ENCODE measurements at regions not wholly inside any gene's neighbourhood (a gene's known extent, or its start where the extent isn't known, plus 50 kb on each side); places are given as distances from the start of the nearest gene placed in this dataset.

DNA sequence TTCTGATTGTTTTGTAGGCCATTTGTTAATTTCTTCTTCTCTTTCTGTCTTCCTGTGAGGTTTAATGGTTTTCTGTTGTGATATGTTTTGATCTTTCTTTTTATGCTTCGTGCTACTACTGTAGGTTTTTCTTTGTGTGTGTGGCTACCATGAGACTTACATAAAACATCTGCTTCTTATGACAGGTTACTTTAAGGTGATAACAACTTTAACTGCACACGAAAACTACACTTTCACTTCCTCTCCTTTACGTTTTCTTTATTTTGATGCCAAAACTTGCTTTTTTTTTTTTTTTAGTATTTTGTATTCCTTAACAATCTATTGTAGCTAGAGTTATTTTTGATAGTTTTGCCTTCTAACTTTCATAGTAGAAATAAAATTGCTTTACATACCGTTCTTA is 691.3 kb downstream of the TSN start:
- no peaks in the 10 kb centered on the region for H3K4me1 Mint-ChIP-seq
- H3K27me3 Mint-ChIP-seq: no peaks in the 10 kb centered on the region
- H3K36me3 Mint-ChIP-seq: no peaks in the 10 kb centered on the region
- no peak for ATAC-seq
- no peak overlapping the region for H3K27ac Mint-ChIP-seq
- peaks cover 7% of the 10 kb centered on the region for H3K9me3 Mint-ChIP-seq
- H3K4me3 Mint-ChIP-seq: no peak overlapping the region

DNA sequence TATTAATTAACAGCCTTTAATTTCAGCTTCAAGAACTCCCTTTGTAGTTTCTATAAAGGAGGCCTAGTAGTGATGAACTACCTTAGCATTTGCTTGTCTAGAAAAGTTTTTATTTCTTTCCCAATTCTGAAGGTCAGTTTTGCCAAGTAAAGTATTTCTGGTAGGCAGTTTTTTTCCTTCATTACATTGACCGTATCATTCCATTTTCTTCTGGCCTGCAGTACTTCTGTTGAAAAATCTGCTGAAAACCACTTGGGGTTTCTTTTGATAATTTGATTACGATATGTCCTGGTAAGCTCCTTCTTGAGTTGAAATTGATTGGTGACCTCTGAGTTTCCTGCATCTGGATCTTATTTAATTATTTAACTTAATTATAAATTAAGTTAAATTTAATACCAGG is 691.8 kb downstream of the TSN start:
- Mint-ChIP-seq H3K9me3 (peaks cover 7% of the 10 kb centered on the region), H3K4me1 (no peaks in the 10 kb centered on the region)

DNA sequence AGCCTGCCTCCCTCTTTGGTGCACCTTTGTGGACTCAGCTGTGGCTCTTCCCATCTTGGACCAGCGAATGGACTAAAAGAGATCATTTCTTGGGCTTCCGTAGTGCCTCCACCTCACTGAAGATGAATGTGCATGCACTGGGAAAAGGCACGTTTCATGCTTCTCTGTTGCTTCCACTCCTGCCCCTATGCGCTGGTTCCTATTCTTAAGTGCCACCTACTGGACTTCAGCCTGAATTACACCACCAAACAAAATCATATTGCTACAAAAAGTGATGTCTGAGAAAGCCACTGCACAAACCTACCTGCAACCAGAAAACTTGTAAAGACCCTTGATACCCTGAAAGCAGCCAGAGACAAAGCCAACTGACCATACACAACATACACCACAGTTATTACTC is 695.6 kb downstream of the TSN start:
- peaks cover 14% of the 10 kb centered on the region for H3K9me3 Mint-ChIP-seq
- no peak for ATAC-seq

More for the DNA sequence above, 691.8 kb downstream of the TSN start:
- Mint-ChIP-seq H3K4me3 (no peak overlapping the region), H3K27me3 (no peaks in the 10 kb centered on the region), H3K27ac (no peak overlapping the region), H3K36me3 (no peaks in the 10 kb centered on the region)
- no peak for ATAC-seq

DNA sequence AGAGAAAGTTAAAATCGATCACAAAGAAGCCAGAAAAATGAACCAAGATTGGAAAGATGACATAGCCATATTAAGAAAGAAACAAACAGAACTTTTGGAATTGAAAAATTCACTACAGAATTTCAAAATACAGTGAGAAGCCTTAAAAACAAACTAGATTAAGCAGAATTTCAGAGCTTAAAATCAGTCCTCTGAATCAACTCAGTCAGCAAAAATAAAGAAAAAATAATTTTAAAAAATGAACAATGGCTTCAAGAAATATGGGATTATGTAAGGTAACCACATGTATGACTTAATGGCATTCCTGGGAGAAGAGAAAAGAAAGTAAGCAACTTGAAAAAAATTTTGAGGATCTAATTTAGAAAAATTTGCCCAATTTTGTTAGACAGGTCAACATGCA is 696.2 kb downstream of the TSN start:
- H3K27ac Mint-ChIP-seq: no peak overlapping the region
- no peak overlapping the region for H3K4me3 Mint-ChIP-seq
- no peaks in the 10 kb centered on the region for H3K4me1 Mint-ChIP-seq
- peaks cover 12% of the 10 kb centered on the region for H3K9me3 Mint-ChIP-seq
- no peaks in the 10 kb centered on the region for H3K36me3 Mint-ChIP-seq
- no peaks in the 10 kb centered on the region for H3K27me3 Mint-ChIP-seq
- no peak for ATAC-seq

More for the DNA sequence above, 695.6 kb downstream of the TSN start:
- no peaks in the 10 kb centered on the region for H3K27me3 Mint-ChIP-seq
- no peak overlapping the region for H3K4me3 Mint-ChIP-seq
- no peak overlapping the region for H3K27ac Mint-ChIP-seq
- H3K36me3 Mint-ChIP-seq: no peaks in the 10 kb centered on the region
- no peaks in the 10 kb centered on the region for H3K4me1 Mint-ChIP-seq

DNA sequence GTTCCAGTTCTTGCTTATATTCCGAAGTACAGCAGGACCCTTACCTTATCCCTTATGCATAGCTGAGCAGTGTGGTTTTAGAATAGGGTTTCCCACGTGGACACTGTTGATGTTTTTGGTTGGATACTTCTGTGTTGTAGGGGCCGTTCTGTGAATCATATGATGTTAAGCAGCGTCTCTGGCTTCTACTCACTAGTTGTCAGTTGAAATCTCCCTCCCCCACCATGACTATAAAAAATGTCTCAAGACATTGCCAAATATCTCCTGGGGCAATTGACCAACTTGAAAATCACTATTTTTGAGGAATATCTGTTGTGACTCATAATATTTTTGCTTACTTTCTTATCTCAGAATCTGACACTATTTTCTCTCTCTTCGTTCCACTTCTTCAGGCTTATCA is 713.7 kb downstream of the TSN start:
- no peak overlapping the region for H3K4me3 Mint-ChIP-seq

DNA sequence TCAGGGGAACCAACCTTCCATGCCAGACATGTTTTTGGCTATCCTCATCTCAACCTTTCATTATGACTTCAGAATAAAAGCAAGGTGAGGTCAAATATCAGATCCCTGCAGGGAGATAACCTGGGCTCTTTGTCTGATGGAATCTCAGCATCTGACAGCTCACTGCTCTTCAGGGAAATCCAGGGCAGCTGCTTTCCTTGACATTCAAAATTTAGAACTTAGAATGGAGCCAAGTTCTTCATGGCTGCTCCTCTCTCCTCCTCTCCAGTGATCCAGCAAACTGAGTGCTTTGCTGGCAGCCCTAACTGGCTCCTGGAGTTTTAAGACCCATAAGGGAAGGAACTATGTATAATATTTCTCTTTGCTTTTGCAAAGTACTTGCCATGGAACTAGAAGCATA is 716.3 kb downstream of the TSN start:
- Mint-ChIP-seq H3K27ac (no peak overlapping the region), H3K4me1 (no peaks in the 10 kb centered on the region), H3K27me3 (no peaks in the 10 kb centered on the region), H3K4me3 (no peak overlapping the region), H3K36me3 (no peaks in the 10 kb centered on the region), H3K9me3 (no peaks in the 10 kb centered on the region)
- ATAC-seq: no peak

More for the DNA sequence above, 713.7 kb downstream of the TSN start:
- no peaks in the 10 kb centered on the region for H3K27me3 Mint-ChIP-seq
- no peaks in the 10 kb centered on the region for H3K4me1 Mint-ChIP-seq
- H3K36me3 Mint-ChIP-seq: no peaks in the 10 kb centered on the region
- H3K27ac Mint-ChIP-seq: no peak overlapping the region
- H3K9me3 Mint-ChIP-seq: no peaks in the 10 kb centered on the region
- ATAC-seq: no peak

DNA sequence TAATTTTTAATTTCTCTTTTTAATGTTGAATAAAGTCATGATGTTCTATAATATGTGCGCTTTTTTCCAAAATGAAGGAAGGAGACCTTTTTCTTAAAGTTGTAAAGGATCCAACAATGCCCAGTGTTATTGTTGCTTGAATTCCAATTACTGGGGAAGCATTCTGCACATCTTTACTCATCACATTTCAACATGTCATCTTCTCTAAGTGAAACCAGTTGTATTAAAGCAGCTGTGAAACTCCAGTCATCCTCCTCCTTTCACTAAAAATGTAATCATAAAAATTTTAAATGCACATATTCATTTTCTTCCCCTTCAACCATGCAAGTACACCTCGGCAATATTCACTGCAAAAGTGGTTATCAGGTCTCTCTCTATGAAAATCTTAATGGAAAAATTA is 722.7 kb downstream of the TSN start:
- no peaks in the 10 kb centered on the region for H3K4me1 Mint-ChIP-seq
- H3K36me3 Mint-ChIP-seq: no peaks in the 10 kb centered on the region
- no peaks in the 10 kb centered on the region for H3K27me3 Mint-ChIP-seq
- H3K9me3 Mint-ChIP-seq: no peaks in the 10 kb centered on the region
- no peak overlapping the region for H3K27ac Mint-ChIP-seq
- no peak for ATAC-seq
- H3K4me3 Mint-ChIP-seq: no peak overlapping the region

DNA sequence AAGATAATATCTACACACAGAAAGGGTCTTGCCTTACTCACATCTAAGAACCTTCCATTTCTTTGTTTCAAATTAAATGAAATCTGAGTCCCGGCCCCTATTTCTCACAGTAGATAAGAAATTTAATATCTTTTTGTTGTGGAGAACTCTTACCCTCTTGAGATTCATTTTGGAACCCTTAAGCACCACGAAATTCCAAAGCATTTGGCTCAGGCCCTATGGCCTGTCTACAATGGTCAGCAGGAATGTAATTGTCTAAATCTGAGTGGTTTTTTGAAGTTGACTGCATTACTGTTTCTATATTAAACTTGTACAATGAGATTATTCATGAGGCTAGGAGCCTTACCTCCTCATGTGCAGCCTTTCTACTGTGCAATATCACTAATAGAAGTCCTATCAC is 723.3 kb downstream of the TSN start:
- no peaks in the 10 kb centered on the region for H3K4me1 Mint-ChIP-seq
- ATAC-seq: no peak
- no peaks in the 10 kb centered on the region for H3K9me3 Mint-ChIP-seq
- H3K36me3 Mint-ChIP-seq: no peaks in the 10 kb centered on the region
- no peaks in the 10 kb centered on the region for H3K27me3 Mint-ChIP-seq
- H3K4me3 Mint-ChIP-seq: no peak overlapping the region
- no peak overlapping the region for H3K27ac Mint-ChIP-seq

DNA sequence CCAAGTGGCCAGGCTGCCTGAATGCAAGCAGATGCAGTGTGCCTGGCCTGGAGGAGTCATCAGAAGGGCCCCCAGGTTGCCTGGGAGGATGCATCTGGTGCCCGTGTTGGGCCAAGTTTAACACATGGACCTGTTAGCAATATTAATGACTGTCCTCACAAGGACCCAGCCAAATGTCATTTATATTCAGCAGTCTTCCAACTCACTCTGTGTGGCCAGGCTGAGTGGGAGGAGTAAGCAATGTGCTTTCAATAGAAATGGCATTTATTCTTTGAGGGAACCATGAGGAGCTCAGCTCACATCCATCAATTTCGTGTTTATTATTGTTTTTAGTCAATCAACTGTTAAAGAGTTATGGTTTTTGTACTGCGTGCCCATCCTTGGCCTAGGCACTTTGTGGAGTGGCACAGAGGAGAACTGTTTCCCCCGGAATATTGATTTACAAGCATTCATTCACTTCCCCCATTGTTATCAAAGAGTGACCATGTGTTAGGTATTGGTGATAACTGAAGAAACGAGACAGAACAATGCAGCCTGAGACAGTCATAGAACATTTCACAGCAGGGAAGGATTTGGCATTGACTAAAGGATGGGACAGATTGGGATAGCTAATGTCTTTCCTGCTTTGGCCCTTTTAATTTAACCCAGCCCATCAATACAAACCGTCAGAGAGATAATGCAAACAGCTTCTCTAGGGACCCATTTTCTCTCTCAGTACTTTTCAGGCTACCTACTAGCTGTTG is 725.2 kb downstream of the TSN start:
- Mint-ChIP-seq H3K4me1 (no peaks in the 10 kb centered on the region), H3K9me3 (no peaks in the 10 kb centered on the region), H3K27me3 (no peaks in the 10 kb centered on the region), H3K36me3 (no peaks in the 10 kb centered on the region), H3K4me3 (no peak overlapping the region), H3K27ac (no peak overlapping the region)
- ATAC-seq: no peak

DNA sequence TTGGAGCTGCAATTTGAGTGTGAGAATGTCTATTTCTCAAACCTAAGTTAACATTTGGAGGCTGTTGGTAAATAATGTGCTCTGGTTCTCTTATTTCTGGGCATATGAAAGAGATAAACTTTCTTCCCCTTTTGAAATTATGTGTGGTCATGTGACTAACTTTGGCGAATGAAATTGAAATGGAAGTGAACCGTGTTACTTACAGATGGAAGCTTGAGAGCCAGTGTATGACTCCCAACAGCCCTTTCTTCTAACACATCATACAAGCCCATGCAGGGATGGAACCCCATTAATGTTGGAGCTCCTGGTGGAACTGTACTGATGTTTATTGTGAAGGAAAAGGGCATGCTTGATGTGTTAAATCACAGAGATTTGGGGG is 725.8 kb downstream of the TSN start:
- Mint-ChIP-seq H3K4me1 (no peaks in the 10 kb centered on the region), H3K27ac (no peak overlapping the region), H3K9me3 (no peaks in the 10 kb centered on the region), H3K4me3 (no peak overlapping the region), H3K27me3 (no peaks in the 10 kb centered on the region), H3K36me3 (no peaks in the 10 kb centered on the region)
- ATAC-seq: no peak

DNA sequence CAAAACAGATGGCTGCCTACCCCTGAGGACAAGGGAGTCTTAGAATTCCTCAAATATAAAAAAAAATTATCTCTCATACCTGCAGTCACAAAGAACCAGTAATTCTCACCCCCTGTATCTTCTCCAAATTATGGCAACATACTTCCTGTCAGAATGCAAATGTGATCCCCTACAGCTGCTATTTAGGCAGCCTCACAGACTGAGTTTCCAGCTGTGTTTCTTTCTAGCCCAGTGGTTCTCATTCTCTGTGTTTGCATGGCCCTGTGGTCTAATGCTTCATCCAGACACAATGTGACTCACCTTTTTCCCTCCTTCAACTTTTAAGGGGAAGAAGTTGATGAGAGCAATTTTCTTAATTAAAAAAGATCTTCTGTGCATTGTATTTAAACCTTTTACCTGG is 726.3 kb downstream of the TSN start:
- H3K9me3 Mint-ChIP-seq: no peaks in the 10 kb centered on the region
- no peak for ATAC-seq
- H3K27me3 Mint-ChIP-seq: no peaks in the 10 kb centered on the region
- H3K4me1 Mint-ChIP-seq: no peaks in the 10 kb centered on the region
- H3K4me3 Mint-ChIP-seq: no peak overlapping the region
- H3K27ac Mint-ChIP-seq: no peak overlapping the region
- H3K36me3 Mint-ChIP-seq: no peaks in the 10 kb centered on the region

DNA sequence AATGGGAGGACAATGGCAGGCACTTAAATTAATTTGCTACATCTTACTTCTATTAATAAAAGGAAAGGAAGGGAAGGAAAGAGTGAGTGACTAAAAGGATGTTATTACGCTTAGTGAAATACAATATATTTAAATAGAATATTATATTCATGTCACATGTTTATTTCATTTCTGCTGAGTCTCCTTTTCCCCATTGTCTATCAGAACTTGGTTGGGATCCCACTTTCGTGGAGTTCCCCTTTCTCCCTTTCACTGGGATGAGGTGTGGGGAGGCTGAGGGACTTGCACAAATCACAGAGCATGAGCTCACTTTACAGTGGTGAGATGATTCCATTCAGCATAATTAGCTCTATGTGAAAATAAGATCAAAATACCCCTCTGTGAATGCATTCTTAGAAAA is 730.6 kb downstream of the TSN start:
- Mint-ChIP-seq H3K27ac (no peak overlapping the region), H3K9me3 (no peaks in the 10 kb centered on the region), H3K4me3 (no peak overlapping the region), H3K4me1 (no peaks in the 10 kb centered on the region), H3K27me3 (no peaks in the 10 kb centered on the region), H3K36me3 (no peaks in the 10 kb centered on the region)
- no peak for ATAC-seq

DNA sequence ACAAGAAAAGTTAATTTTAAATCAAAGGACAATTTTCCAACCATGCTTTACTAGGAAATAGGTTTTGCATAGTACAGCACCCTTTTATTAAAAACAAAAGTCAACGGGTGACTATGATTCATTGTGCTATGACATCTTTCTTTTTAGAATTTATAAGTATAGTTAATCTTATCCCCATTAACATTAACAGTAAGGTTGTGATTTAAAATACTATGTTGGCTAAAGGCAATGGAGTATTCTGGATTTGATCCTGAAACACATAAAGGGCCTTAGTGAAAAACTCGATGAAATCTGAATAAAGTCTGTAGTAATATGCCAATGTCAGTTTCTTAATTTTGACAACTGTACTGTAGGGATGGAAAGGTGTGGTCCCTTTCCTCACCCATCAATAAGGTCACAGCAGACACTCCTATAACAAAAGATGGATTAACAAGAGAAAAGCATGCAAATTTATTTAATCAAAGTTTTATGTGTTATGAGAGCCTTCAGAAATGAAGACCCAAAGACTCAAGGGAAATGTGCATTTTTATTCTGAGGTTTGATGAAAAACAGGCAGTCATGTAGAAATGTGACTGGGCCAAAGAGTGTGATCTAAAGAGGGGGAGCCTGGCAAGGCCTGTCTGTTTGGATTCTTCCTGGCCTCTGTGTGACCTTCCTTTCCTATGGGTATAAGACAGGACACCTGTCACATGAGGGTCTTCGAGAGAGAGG is 731.4 kb downstream of the TSN start:
- Mint-ChIP-seq H3K4me1 (no peaks in the 10 kb centered on the region), H3K4me3 (no peak overlapping the region), H3K9me3 (no peaks in the 10 kb centered on the region), H3K36me3 (no peaks in the 10 kb centered on the region), H3K27ac (no peak overlapping the region), H3K27me3 (no peaks in the 10 kb centered on the region)
- no peak for ATAC-seq

DNA sequence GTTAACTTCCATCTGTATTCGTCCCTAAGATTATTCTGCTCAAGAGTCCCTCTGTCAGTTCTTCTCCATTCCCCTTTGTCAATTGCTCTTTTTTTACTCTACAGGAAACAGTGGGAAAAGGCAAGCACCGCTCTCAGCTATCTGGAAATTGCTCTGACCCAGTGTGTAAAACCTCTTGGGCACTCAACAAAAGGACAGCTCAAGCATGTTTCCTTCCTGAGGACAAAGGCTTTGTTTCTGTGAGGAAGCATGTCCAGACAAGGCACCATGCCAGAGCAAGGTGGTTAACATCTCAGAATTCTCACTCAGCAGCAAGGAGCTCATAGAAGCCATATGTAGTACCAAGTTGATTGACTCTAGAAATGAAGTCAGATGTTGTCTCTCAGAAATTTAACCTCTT is 735.6 kb downstream of the TSN start:
- ATAC-seq: no peak
- Mint-ChIP-seq H3K4me1 (no peaks in the 10 kb centered on the region), H3K9me3 (peaks cover 6% of the 10 kb centered on the region), H3K4me3 (no peak overlapping the region), H3K27me3 (no peaks in the 10 kb centered on the region), H3K27ac (no peak overlapping the region), H3K36me3 (no peaks in the 10 kb centered on the region)

DNA sequence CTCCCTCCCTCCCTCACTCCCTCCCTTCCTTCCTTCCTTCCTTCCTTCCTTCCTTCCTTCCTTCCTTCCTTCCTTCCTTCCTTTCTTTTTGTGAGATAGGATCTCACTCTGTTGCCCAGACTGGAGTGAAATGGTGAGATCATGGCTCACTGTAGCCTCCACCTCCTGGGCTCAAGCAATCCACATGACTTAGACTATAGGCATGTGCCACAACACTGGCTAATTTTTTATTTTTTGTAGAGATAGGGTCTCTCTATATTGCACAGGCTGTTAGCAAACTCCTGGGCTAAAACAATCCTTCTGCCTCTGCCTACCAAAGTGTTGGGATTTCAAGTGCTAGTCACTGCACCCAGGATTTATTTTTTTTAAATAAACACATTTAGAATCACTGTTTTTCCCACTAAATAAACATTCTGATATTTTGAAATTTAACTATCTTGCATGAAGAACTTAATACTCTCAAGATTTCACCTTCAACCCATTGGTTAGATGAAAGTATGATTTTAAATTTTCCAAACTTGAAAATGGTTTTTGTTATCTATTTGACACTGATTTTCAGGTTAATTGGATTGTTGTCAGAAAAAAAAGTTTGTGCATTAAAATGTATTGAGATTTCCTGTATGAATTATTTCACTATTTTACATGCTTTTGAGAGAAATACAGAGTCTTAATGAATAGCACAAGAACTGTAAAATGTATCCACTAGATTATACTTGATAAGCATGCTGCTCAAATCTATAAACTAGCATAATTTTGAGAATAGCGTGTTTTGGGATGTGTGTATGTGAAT is 745.1 kb downstream of the TSN start:
- Mint-ChIP-seq H3K27ac (no peak overlapping the region), H3K9me3 (peaks cover 13% of the 10 kb centered on the region), H3K4me3 (no peak overlapping the region), H3K4me1 (no peaks in the 10 kb centered on the region), H3K36me3 (no peaks in the 10 kb centered on the region), H3K27me3 (no peaks in the 10 kb centered on the region)
- no peak for ATAC-seq

DNA sequence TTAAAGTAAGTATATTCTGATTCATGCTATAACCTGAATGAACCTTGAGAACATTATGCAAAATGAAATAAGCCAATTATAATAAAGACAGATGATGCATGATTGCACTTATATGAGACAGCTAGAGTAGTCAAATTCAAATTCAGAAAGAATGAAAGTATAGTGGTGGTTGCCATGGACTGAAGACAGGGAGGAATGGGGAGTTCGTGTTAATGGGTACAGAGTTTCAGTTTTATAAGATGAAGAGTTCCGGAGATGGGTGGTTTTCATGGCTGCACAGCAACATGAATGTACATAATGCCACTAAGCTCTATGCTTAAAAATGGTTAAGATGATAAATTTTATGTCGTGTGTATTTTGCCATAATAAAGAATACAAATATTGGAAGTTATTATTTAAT is 751.2 kb downstream of the TSN start:
- H3K27ac Mint-ChIP-seq: no peak overlapping the region
- no peaks in the 10 kb centered on the region for H3K4me1 Mint-ChIP-seq
- no peaks in the 10 kb centered on the region for H3K27me3 Mint-ChIP-seq
- ATAC-seq: no peak
- no peak overlapping the region for H3K4me3 Mint-ChIP-seq
- no peaks in the 10 kb centered on the region for H3K36me3 Mint-ChIP-seq
- H3K9me3 Mint-ChIP-seq: peaks cover 7% of the 10 kb centered on the region

Data from stimulated activated memory B cell treated with anti-CD40 and anti-IgM and Interleukin-4, amounts not matched to agents 10 μg/mL and 1 μg/mL and 100 μg/mL, for 72 hours (primary cell).